GM12878 (cell line): ENCODE measurements at regions not wholly inside any gene's neighbourhood (a gene's known extent, or its start where the extent isn't known, plus 50 kb on each side); places are given as distances from the start of the nearest gene placed in this dataset.

ENCODE experiments used
- FOS ChIP-seq: IDR thresholded peaks from 3 replicates; pipeline ENCODE4 v1.6.1; 2011; ENCODE audit warnings: borderline replicate concordance; ENCODE audit not compliant: insufficient read length; ENCODE audit errors: extremely low read depth
- NR2C2 ChIP-seq: IDR thresholded peaks from 2 replicates; pipeline ENCODE4 v1.6.1; 2011; ENCODE audit warnings: borderline replicate concordance, low read depth; ENCODE audit not compliant: control insufficient read depth, insufficient read length
- POLR2A ChIP-seq: IDR thresholded peaks from 2 replicates; pipeline ENCODE4 v1.6.1; 2011; ENCODE audit warnings: low read depth, mild to moderate bottlenecking, low read length
- TF ChIP-seq, protein P1 (sequence below): IDR thresholded peaks from 2 replicates; pipeline ENCODE4 v1.6.1; 2012; ENCODE audit warnings: mild to moderate bottlenecking, low read depth, low read length

DNA sequence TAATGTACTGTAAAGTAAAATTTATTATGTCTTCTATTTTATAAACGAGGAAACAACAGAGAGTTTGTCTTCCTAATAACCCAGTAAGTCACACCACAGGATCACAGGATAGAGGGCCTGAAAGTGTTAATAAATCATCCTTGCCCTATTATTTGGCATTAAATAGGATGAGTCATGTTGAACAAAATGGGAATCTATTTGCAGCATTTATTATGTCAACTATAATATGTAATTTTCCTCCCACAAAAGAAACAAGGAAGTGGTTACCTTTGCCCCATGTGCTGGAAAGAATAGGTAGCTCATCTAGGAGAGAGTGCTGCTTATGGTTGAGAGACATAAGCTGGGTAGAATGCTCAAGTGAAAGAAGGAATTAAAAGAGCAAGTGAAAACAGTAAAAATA lies 237.6 kb upstream of the NDST3 start:
- no peak for TF ChIP-seq NR2C2
- TF ChIP-seq, protein P1, sequence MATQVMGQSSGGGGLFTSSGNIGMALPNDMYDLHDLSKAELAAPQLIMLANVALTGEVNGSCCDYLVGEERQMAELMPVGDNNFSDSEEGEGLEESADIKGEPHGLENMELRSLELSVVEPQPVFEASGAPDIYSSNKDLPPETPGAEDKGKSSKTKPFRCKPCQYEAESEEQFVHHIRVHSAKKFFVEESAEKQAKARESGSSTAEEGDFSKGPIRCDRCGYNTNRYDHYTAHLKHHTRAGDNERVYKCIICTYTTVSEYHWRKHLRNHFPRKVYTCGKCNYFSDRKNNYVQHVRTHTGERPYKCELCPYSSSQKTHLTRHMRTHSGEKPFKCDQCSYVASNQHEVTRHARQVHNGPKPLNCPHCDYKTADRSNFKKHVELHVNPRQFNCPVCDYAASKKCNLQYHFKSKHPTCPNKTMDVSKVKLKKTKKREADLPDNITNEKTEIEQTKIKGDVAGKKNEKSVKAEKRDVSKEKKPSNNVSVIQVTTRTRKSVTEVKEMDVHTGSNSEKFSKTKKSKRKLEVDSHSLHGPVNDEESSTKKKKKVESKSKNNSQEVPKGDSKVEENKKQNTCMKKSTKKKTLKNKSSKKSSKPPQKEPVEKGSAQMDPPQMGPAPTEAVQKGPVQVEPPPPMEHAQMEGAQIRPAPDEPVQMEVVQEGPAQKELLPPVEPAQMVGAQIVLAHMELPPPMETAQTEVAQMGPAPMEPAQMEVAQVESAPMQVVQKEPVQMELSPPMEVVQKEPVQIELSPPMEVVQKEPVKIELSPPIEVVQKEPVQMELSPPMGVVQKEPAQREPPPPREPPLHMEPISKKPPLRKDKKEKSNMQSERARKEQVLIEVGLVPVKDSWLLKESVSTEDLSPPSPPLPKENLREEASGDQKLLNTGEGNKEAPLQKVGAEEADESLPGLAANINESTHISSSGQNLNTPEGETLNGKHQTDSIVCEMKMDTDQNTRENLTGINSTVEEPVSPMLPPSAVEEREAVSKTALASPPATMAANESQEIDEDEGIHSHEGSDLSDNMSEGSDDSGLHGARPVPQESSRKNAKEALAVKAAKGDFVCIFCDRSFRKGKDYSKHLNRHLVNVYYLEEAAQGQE = no peak
- TF ChIP-seq FOS = no peak
- no peak for TF ChIP-seq POLR2A
